ENCODE measurements at regions not wholly inside any gene's neighbourhood (a gene's known extent, or its start where the extent isn't known, plus 50 kb on each side); places are given as distances from the start of the nearest gene placed in this dataset.

GRCh38 chr11:113534625-113535024 lies 59.4 kb upstream of the DRD2 start (continued):
- TF ChIP-seq SIRT6 (IDR thresholded peaks at IDR 0.05; ENCODE audit: low read length): no peak
- no peak for TF ChIP-seq SAP30 (IDR thresholded peaks at IDR 0.05; ENCODE audit: insufficient read depth, insufficient replicate concordance, low read length)

All from H1 (cell line).